Activated naive CD8-positive, alpha-beta T cell treated with anti-CD3 and anti-CD28 coated beads, Interleukin-2, amount 10 ng/mL, durations not matched to agents 7 days and 5 days (primary cell): ENCODE measurements at regions not wholly inside any gene's neighbourhood (a gene's known extent, or its start where the extent isn't known, plus 50 kb on each side); places are given as distances from the start of the nearest gene placed in this dataset.
"Not testable (repeated sequence)": the region's sequence is repeated elsewhere in the genome, so short reads cannot be mapped to it uniquely, and the experiment has no call there.

ENCODE experiments used
- ATAC-seq: fragments of 150-1000 bp; cut with Tn5 transposase; one replicate; pipeline ENCODE4 v1.10.0; 2021; ENCODE audit warnings: low read depth, moderate library complexity
- POLR2A ChIA-PET: fragments of 350-600 bp; sonication (Branson Sonifier 250); formaldehyde crosslinking; loops from one replicate; lab custom pipeline; 2021; ENCODE audit warnings: antibody characterized with exemption; lab: Charles Lee
- DNase-seq: peaks from one replicate; pipeline ENCODE4 v3.0.0; 2021
- H3K27ac Mint-ChIP-seq: one replicate; pipeline ENCODE4 v1.8.0; 2022; ENCODE audit warnings: mild to moderate bottlenecking, mixed read lengths
- H3K27me3 Mint-ChIP-seq: one replicate; pipeline ENCODE4 v1.8.0; 2022; ENCODE audit warnings: mild to moderate bottlenecking, moderate library complexity, mixed read lengths
- H3K36me3 Mint-ChIP-seq: one replicate; pipeline ENCODE4 v1.8.0; 2021; ENCODE audit warnings: mild to moderate bottlenecking, mixed read lengths
- H3K4me1 Mint-ChIP-seq: one replicate; pipeline ENCODE4 v1.8.0; 2021; ENCODE audit warnings: mixed read lengths
- H3K4me3 Mint-ChIP-seq: one replicate; pipeline ENCODE4 v1.8.0; 2022; ENCODE audit warnings: mild to moderate bottlenecking, moderate library complexity, mixed read lengths
- H3K9me3 Mint-ChIP-seq: one replicate; pipeline ENCODE4 v1.8.0; 2021; ENCODE audit warnings: mixed read lengths

DNA sequence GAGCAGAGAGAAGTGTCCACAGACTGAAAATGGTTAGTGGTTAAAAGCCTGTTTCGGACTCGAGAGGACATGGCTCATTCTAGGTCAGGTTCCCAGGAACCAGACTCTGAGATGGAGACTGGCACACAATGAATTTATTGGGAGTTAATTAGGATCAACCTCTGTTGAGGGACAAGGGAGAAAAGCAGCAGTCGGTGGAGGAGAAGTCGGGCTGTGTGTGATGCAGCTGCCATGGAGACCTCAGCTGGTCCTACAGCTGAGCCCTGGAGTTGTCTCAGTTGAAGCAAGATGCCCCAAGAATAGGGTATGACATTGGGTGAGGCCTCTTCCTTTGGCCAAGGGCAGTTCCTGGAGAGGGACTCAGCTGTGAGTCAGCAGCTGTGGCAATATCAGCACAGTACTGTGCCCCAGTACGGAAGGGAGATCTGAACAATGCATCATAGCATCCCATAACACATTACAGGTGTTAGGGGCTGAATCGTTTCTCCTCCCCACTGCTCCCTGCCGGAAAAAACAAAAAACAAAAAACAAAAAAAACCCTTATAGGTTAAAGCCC, 105.4 kb downstream of the ABHD5 start:
- no peaks in the 10 kb centered on the region for H3K36me3 Mint-ChIP-seq
- POLR2A ChIA-PET = no interaction called here

DNA sequence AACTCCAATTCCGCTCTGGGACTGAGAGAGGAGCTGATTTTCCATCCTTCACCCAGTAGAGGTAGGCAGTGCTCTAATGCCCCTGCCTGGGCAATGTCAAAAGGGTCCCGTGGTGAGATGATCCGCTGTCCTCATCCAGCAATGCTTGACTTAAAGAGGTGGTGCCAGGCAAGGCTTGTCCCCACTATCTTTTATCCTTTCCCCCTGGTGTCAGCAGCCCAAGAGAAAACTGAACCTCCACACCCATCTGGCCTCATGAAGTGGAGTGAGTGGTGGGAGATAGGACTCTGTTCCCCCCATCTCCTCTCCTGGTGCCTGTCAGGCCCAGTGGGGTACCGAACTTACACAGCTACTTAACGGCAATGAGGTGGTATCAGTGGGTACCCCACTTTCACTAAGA, 107.1 kb downstream of the ABHD5 start:
- no peak for ATAC-seq
- no peak for DNase-seq
- Mint-ChIP-seq H3K4me1 (no peaks in the 10 kb centered on the region), H3K9me3 (no peaks in the 10 kb centered on the region), H3K27me3 (peaks cover 24% of the 10 kb centered on the region), H3K36me3 (no peaks in the 10 kb centered on the region), H3K27ac (no peak overlapping the region), H3K4me3 (no peak overlapping the region)
- POLR2A ChIA-PET = no interaction called here

More for the DNA sequence above, 105.4 kb downstream of the ABHD5 start:
- H3K27ac Mint-ChIP-seq = no peak overlapping the region
- H3K9me3 Mint-ChIP-seq = no peaks in the 10 kb centered on the region
- no peaks in the 10 kb centered on the region for H3K4me1 Mint-ChIP-seq
- ATAC-seq (no peak), DNase-seq (no peak)
- no peak overlapping the region for H3K4me3 Mint-ChIP-seq
- peaks cover 24% of the 10 kb centered on the region for H3K27me3 Mint-ChIP-seq

DNA sequence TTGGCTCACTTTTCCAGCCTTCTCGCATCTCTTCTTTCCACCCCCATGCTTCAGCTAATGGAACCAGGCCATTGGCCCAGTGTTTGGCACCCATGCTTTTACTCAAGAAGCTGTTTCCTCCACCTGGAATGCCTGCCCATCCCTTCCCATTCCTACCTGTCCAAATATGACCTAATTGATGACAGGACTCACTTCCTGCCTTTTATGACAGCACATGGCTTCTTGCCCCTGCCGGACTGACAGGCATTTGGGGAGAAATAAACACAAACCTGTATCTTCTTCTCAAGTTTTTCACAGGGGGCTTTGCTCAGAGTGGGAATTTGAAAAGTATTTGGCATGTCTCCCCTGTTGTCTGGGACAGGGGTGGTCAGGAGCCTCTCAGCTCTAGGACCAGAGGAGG, 120.1 kb downstream of the ABHD5 start:
- Mint-ChIP-seq H3K4me1 (no peaks in the 10 kb centered on the region), H3K27ac (no peak overlapping the region), H3K9me3 (no peaks in the 10 kb centered on the region), H3K27me3 (peaks cover 4% of the 10 kb centered on the region), H3K36me3 (no peaks in the 10 kb centered on the region), H3K4me3 (no peak overlapping the region)
- no peak for ATAC-seq
- POLR2A ChIA-PET = no interaction called here
- DNase-seq = no peak

DNA sequence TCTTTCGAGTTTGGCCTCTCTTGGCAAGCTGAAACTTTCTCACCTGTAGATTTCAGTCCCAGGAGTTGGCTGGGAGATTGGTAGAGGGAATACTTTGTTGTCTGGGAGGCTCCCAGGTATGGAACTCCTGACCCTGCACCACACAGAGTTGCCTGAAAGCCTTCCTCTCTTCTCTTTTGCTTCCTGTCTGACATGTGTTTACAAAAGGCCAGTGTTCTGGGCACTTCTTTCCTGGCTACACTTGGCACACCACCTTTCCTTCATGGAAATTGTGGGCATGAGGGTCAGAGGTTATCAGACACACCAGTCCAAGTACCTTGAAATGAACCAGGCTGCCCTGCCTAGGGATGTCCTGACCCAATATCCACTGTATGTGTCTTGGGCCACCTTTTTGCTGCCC, 123.7 kb downstream of the ABHD5 start:
- no peaks in the 10 kb centered on the region for H3K9me3 Mint-ChIP-seq
- H3K4me1 Mint-ChIP-seq = peaks cover 2% of the 10 kb centered on the region
- peaks cover 3% of the 10 kb centered on the region for H3K27me3 Mint-ChIP-seq
- no peak for ATAC-seq
- H3K36me3 Mint-ChIP-seq = no peaks in the 10 kb centered on the region
- no peak overlapping the region for H3K4me3 Mint-ChIP-seq
- H3K27ac Mint-ChIP-seq = no peak overlapping the region
- POLR2A ChIA-PET = no interaction called here
- DNase-seq = no peak

DNA sequence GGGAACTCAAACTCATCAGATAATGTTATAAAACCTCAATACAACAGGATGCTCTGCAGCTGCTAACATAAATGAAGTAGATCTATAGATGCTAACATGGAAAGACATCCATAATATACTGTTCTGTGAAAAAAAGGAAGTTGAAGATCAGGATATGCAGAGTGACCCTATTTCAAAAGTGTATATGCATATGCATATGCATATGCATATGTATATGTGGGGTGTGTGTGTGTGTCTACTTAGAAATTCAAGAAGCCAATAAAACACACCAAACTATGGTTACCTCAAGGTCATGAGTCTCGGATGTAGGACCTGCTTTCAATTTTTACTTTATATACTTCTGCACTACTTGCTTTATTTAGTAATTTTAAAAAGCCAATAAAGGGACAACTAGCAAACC, 125.6 kb downstream of the ABHD5 start:
- Mint-ChIP-seq H3K4me3 (no peak overlapping the region), H3K36me3 (no peaks in the 10 kb centered on the region), H3K4me1 (peaks cover 2% of the 10 kb centered on the region), H3K27ac (no peak overlapping the region), H3K27me3 (peaks cover 3% of the 10 kb centered on the region), H3K9me3 (no peaks in the 10 kb centered on the region)
- POLR2A ChIA-PET = no interaction called here
- ATAC-seq (no peak), DNase-seq (no peak)

DNA sequence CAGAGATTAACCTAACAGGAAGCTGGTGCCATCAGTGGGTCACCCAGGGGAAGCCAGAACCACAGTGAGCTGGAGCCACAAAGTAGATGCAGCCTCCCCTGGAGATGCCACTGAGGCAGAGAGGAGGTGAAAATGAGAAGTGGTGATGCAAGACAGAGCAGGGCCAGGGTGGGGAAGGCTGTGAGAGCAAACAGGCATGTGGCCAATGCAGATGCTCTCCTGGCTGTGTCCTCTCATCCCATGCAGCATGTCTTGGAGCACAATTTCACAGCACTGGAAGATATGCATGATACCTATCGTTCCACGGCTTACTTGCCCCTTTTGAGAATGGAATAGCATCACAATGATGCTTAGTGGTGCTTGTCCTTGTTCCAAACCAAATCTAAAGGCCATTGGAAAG, 126.3 kb downstream of the ABHD5 start:
- POLR2A ChIA-PET = no interaction called here
- no peak overlapping the region for H3K27ac Mint-ChIP-seq
- H3K27me3 Mint-ChIP-seq = peaks cover 3% of the 10 kb centered on the region
- H3K4me1 Mint-ChIP-seq = peaks cover 2% of the 10 kb centered on the region
- ATAC-seq (no peak), DNase-seq (no peak)
- H3K9me3 Mint-ChIP-seq = no peaks in the 10 kb centered on the region
- no peaks in the 10 kb centered on the region for H3K36me3 Mint-ChIP-seq
- H3K4me3 Mint-ChIP-seq = no peak overlapping the region

DNA sequence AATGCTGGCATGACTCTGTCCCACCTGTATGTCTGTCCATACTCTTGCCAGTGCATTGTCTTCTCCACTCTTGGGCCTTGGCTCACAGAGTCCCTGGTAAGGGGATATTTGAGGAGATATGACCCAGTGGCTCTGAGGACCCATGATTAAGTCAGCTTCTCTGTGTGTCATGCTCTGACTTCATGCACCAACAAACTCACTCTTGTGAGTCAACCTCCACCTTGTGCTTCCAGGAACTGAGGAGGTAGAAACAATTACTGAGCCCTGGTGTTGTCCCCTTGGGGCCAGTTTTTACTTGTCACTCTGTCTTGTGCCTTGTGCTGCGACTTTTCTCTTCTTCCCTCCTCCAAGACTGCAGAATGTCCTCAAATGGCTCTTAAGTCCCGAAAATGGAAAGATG, 127.1 kb downstream of the ABHD5 start:
- ATAC-seq = no peak
- Mint-ChIP-seq H3K4me3 (no peak overlapping the region), H3K36me3 (no peaks in the 10 kb centered on the region), H3K4me1 (peaks cover 2% of the 10 kb centered on the region), H3K27ac (no peak overlapping the region), H3K27me3 (peaks cover 3% of the 10 kb centered on the region), H3K9me3 (no peaks in the 10 kb centered on the region)
- DNase-seq = no peak
- POLR2A ChIA-PET = no interaction called here

DNA sequence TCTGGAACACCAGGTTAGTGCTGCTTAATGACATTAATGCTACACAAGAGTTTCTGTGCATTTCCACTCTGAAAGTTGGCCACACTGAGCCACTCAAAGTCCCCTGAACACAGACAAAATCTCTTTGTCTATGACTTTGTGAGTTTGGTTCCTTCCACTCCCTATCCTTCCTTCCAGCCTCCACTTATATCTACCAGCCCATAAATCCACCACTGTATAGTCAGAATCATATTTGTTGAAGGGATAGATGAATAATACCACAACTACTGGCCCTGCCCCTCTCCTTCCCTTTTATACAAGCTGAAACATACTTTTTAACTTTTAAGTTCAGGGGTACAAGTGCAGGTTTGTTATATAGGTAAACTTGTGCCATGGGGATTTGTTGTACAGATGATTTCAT, 127.5 kb downstream of the ABHD5 start:
- Mint-ChIP-seq H3K36me3 (no peaks in the 10 kb centered on the region), H3K27ac (no peak overlapping the region), H3K4me3 (no peak overlapping the region), H3K27me3 (peaks cover 3% of the 10 kb centered on the region), H3K4me1 (peaks cover 2% of the 10 kb centered on the region), H3K9me3 (no peaks in the 10 kb centered on the region)
- POLR2A ChIA-PET = no interaction called here
- ATAC-seq (no peak), DNase-seq (no peak)

DNA sequence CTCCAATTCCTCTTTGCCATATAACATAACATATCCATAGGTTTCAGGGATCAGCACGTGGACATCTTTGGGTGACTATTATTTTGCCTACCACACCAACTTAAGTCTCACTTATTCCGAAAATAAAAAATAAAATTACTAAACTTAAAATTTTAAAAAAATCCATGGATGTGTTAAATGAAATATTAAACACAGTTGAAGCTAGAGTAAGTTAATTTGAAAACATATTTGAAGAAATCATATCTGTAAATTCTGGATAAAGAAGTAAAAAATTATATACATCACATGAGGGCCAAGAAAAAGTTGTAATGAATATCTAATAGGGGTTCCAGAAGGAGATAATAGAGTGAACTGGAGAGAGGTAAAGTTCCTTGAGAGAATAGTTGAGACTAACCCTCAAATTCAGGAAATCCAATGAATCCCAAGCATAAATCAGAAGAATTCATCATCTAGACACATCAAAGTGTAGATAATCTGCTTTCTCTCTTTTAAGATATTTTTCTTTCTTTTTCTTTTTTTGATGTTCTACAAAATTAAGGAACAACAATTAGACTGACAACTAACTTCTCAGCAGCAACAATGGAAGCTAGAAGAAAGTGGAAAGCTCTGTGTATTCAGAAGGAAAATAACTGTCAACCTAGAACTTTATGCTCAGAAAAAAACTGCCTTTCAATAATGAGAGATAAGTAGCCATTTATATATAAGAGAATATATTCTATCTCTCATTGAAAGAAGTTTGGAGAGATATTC, 147.4 kb downstream of the ABHD5 start:
- H3K4me3 Mint-ChIP-seq = no peak overlapping the region
- H3K27me3 Mint-ChIP-seq = peaks cover 5% of the 10 kb centered on the region
- no peak for DNase-seq
- H3K27ac Mint-ChIP-seq = no peak overlapping the region
- no peaks in the 10 kb centered on the region for H3K36me3 Mint-ChIP-seq
- peaks cover 6% of the 10 kb centered on the region for H3K9me3 Mint-ChIP-seq
- no peak for ATAC-seq
- peaks cover 3% of the 10 kb centered on the region for H3K4me1 Mint-ChIP-seq
- POLR2A ChIA-PET = no interaction called here

DNA sequence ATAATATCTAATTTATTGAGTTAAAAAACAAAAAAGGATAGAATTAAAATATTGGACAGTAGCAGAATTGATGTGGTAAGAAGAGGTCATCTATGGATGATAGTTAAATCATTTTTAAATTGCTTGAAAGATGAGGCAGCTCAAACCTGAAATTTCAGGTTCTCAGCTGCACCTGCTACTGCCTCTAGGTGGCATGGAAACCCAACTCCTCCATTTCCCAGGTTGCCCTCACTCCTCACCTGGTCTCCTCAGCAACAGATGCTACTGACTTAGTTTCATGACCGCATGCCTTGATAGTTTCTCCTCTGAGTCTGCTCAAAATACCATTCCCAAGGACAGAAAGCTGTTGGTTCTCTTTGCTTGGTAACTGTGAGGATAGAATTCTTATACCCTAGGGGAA, 148.1 kb downstream of the ABHD5 start:
- POLR2A ChIA-PET = no interaction called here
- H3K4me1 Mint-ChIP-seq = peaks cover 3% of the 10 kb centered on the region
- no peaks in the 10 kb centered on the region for H3K36me3 Mint-ChIP-seq

DNA sequence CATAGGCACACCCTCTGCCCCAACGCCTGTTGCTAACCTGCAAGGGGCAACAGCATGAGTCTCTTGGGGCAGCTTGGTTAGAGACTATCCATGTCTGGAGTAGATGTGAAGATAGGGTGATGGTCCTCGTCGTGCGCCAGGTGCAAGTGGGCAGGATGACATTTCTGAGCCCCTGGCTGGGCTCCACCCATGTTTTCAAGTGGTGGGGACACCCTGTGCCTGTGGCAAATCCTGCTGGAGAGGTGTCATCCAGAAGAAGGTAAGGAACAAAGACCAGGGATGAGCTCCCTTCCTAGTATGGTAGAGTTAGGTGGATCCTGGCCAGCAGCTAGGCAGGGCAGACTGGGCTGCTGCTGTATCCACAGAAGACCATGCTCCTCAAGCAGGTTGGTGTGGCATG, 152.6 kb downstream of the ABHD5 start:
- Mint-ChIP-seq H3K9me3 (peaks cover 12% of the 10 kb centered on the region), H3K27me3 (peaks cover 9% of the 10 kb centered on the region), H3K36me3 (no peaks in the 10 kb centered on the region), H3K4me3 (no peak overlapping the region), H3K4me1 (no peaks in the 10 kb centered on the region), H3K27ac (no peak overlapping the region)
- no peak for ATAC-seq
- POLR2A ChIA-PET = no interaction called here
- DNase-seq = no peak

More for the DNA sequence above, 148.1 kb downstream of the ABHD5 start:
- H3K27ac Mint-ChIP-seq = no peak overlapping the region
- DNase-seq = no peak
- H3K9me3 Mint-ChIP-seq = peaks cover 6% of the 10 kb centered on the region
- H3K4me3 Mint-ChIP-seq = no peak overlapping the region
- ATAC-seq = no peak
- H3K27me3 Mint-ChIP-seq = peaks cover 7% of the 10 kb centered on the region

DNA sequence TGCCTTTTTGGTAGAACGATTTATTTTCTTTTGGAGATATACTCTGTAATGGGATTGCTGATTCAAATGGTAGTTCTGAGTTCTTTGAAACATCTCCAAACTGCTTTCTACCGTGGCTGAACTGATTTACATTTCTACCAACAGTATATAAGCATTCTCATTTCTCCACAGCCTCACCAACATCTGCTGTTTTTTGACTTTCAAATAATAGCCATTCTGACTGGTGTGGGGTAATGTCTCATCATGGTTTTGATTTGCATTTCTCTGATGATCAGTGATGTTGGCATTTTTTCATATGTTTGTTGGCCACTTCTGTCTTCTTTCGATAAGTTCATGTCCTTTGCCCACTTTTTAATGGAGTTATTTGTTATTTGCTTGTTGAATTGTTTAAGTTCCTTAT, 154.0 kb downstream of the ABHD5 start:
- Mint-ChIP-seq H3K36me3 (no peaks in the 10 kb centered on the region), H3K4me1 (no peaks in the 10 kb centered on the region), H3K27ac (no peak overlapping the region), H3K27me3 (peaks cover 9% of the 10 kb centered on the region), H3K4me3 (no peak overlapping the region), H3K9me3 (peaks cover 12% of the 10 kb centered on the region)
- DNase-seq = no peak
- no peak for ATAC-seq
- POLR2A ChIA-PET = no interaction called here

DNA sequence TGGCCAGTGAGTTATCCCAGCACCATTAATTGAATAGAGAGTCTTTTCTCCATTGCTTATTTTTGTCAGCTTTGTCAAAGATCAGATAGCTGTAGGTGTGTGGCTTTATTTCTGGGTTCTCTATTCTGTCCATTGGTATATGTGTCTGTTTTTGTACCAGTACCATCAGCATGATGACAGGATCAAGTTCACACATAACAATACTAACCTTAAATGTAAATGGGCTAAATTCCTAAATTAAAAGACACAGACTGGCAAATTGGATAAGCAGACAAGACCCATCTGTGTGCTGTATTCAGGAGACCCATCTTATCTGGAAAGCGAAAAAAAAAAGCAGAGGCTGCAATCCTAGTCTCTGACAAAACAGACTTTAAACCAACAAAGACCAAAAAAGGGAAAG, 154.8 kb downstream of the ABHD5 start:
- H3K27ac Mint-ChIP-seq, H3K36me3 Mint-ChIP-seq, H3K4me1 Mint-ChIP-seq, ATAC-seq, H3K4me3 Mint-ChIP-seq, DNase-seq, POLR2A ChIA-PET, H3K27me3 Mint-ChIP-seq: not testable (repeated sequence)
- peaks cover 12% of the 10 kb centered on the region for H3K9me3 Mint-ChIP-seq

DNA sequence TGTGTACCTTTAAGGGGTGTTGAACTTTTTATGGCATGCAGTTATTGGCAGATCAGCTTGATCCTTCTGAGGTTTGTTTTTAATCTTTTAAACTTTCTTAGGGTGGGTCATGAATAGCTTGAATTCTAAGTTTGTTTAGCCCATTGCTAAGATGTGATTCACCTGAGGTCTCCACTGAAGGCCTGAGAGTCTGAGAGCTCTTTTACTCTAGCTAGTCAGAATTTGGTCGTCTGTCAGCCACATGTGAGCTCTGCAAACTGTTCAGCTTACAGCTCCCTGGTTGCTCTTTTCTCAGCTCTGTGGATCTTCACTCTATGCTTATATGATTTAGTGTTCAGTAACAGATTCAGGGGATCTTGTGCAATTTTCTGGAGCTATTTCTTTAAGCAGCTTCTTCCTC, 161.3 kb downstream of the ABHD5 start:
- Mint-ChIP-seq H3K9me3 (peaks cover 2% of the 10 kb centered on the region), H3K36me3 (no peaks in the 10 kb centered on the region), H3K4me3 (no peak overlapping the region), H3K4me1 (peaks cover 1% of the 10 kb centered on the region), H3K27ac (no peak overlapping the region), H3K27me3 (peaks cover 34% of the 10 kb centered on the region)
- ATAC-seq (no peak), DNase-seq (no peak)
- POLR2A ChIA-PET = no interaction called here
